ENCODE measurements at regions not wholly inside any gene's neighbourhood (a gene's known extent, or its start where the extent isn't known, plus 50 kb on each side); places are given as distances from the start of the nearest gene placed in this dataset.
"Not testable (repeated sequence)": the region's sequence is repeated elsewhere in the genome, so short reads cannot be mapped to it uniquely, and the experiment has no call there.

- H3K4me3 ChIP-seq (ENCODE audit: low read depth in 1 of 3, low read length in 3 of 3) = no peak overlapping the region
- WGBS, 3 donors = 8 to 17% (median 15%) methylated on average over 4 of the region's 4 CpGs
- DNase-seq (no peak), FAIRE-seq (no peak)
- no peaks in the 10 kb centered on the region for H3K4me1 ChIP-seq (ENCODE audit: control insufficient read depth in 3 of 3, insufficient read depth in 2 of 3, low read depth in 1 of 3, low read length in 2 of 3)
- no peaks in the 10 kb centered on the region for H3K36me3 ChIP-seq (ENCODE audit: control insufficient read depth in 3 of 3, insufficient read depth in 2 of 3, low read depth in 1 of 3, low read length in 3 of 3)
- no peak overlapping the region for H3K27ac ChIP-seq (ENCODE audit: low read depth in 1 of 3, low read length in 2 of 3)
- H3K27me3 ChIP-seq (ENCODE audit: control insufficient read depth in 3 of 3, insufficient read depth in 3 of 3, low read length in 3 of 3) = no peaks in the 10 kb centered on the region
- no peaks in the 10 kb centered on the region for H3K9me3 ChIP-seq (ENCODE audit: control insufficient read depth in 2 of 2, insufficient read depth in 1 of 2, low read depth in 1 of 2, low read length in 1 of 2)
These were observed 675.8 kb downstream of the DOK5 start for GRCh38 chr20:55151171-55151570.

- H3K36me3 ChIP-seq (ENCODE audit: control insufficient read depth in 3 of 3, insufficient read depth in 2 of 3, low read depth in 1 of 3, low read length in 3 of 3) = no peaks in the 10 kb centered on the region
- FAIRE-seq = no peak
- no peak for DNase-seq
- H3K4me1 ChIP-seq (ENCODE audit: control insufficient read depth in 3 of 3, insufficient read depth in 2 of 3, low read depth in 1 of 3, low read length in 2 of 3) = no peaks in the 10 kb centered on the region
- no peaks in the 10 kb centered on the region for H3K9me3 ChIP-seq (ENCODE audit: control insufficient read depth in 2 of 2, insufficient read depth in 1 of 2, low read depth in 1 of 2, low read length in 1 of 2)
- H3K27me3 ChIP-seq (ENCODE audit: control insufficient read depth in 3 of 3, insufficient read depth in 3 of 3, low read length in 3 of 3) = no peaks in the 10 kb centered on the region
- H3K4me3 ChIP-seq (ENCODE audit: low read depth in 1 of 3, low read length in 3 of 3) = no peak overlapping the region
- no peak overlapping the region for H3K27ac ChIP-seq (ENCODE audit: low read depth in 1 of 3, low read length in 2 of 3)
These were observed 668.2 kb downstream of the DOK5 start for GRCh38 chr20:55143601-55144000.

GRCh38 chr20:55142932-55143331, 667.5 kb downstream of the DOK5 start:
- 48 to 59% (median 48%) methylated on average over 5 of the region's 5 CpGs for WGBS, 3 donors
- no peak for FAIRE-seq
- no peaks in the 10 kb centered on the region for H3K27me3 ChIP-seq (ENCODE audit: control insufficient read depth in 3 of 3, insufficient read depth in 3 of 3, low read length in 3 of 3)
- no peaks in the 10 kb centered on the region for H3K36me3 ChIP-seq (ENCODE audit: control insufficient read depth in 3 of 3, insufficient read depth in 2 of 3, low read depth in 1 of 3, low read length in 3 of 3)
- H3K9me3 ChIP-seq (ENCODE audit: control insufficient read depth in 2 of 2, insufficient read depth in 1 of 2, low read depth in 1 of 2, low read length in 1 of 2) = no peaks in the 10 kb centered on the region
- no peak for DNase-seq
- no peaks in the 10 kb centered on the region for H3K4me1 ChIP-seq (ENCODE audit: control insufficient read depth in 3 of 3, insufficient read depth in 2 of 3, low read depth in 1 of 3, low read length in 2 of 3)
- no peak overlapping the region for H3K4me3 ChIP-seq (ENCODE audit: low read depth in 1 of 3, low read length in 3 of 3)
- no peak overlapping the region for H3K27ac ChIP-seq (ENCODE audit: low read depth in 1 of 3, low read length in 2 of 3)

GRCh38 chr20:55140631-55141030, 665.2 kb downstream of the DOK5 start:
- WGBS, 3 donors = 55 to 61% (median 60%) methylated on average over 3 of the region's 3 CpGs
- no peak for DNase-seq

GRCh38 chr20:55139173-55139765, 663.9 kb downstream of the DOK5 start:
- DNase-seq (no peak), FAIRE-seq (no peak)
- H3K4me3 ChIP-seq (ENCODE audit: low read depth in 1 of 3, low read length in 3 of 3) = no peak overlapping the region

More at GRCh38 chr20:55140631-55141030, 665.2 kb downstream of the DOK5 start:
- Histone ChIP-seq H3K36me3 (ENCODE audit: control insufficient read depth in 3 of 3, insufficient read depth in 2 of 3, low read depth in 1 of 3, low read length in 3 of 3) (no peaks in the 10 kb centered on the region), H3K4me1 (ENCODE audit: control insufficient read depth in 3 of 3, insufficient read depth in 2 of 3, low read depth in 1 of 3, low read length in 2 of 3) (no peaks in the 10 kb centered on the region), H3K9me3 (ENCODE audit: control insufficient read depth in 2 of 2, insufficient read depth in 1 of 2, low read depth in 1 of 2, low read length in 1 of 2) (no peaks in the 10 kb centered on the region), H3K27ac (ENCODE audit: low read depth in 1 of 3, low read length in 2 of 3) (no peak overlapping the region), H3K4me3 (ENCODE audit: low read depth in 1 of 3, low read length in 3 of 3) (no peak overlapping the region), H3K27me3 (ENCODE audit: control insufficient read depth in 3 of 3, insufficient read depth in 3 of 3, low read length in 3 of 3) (no peaks in the 10 kb centered on the region)
- no peak for FAIRE-seq

GRCh38 chr20:55135923-55136322, 660.5 kb downstream of the DOK5 start:
- Histone ChIP-seq H3K27me3 (ENCODE audit: control insufficient read depth in 3 of 3, insufficient read depth in 3 of 3, low read length in 3 of 3) (no peaks in the 10 kb centered on the region), H3K9me3 (ENCODE audit: control insufficient read depth in 2 of 2, insufficient read depth in 1 of 2, low read depth in 1 of 2, low read length in 1 of 2) (no peaks in the 10 kb centered on the region), H3K27ac (ENCODE audit: low read depth in 1 of 3, low read length in 2 of 3) (no peak overlapping the region), H3K36me3 (ENCODE audit: control insufficient read depth in 3 of 3, insufficient read depth in 2 of 3, low read depth in 1 of 3, low read length in 3 of 3) (no peaks in the 10 kb centered on the region), H3K4me1 (ENCODE audit: control insufficient read depth in 3 of 3, insufficient read depth in 2 of 3, low read depth in 1 of 3, low read length in 2 of 3) (no peaks in the 10 kb centered on the region), H3K4me3 (ENCODE audit: low read depth in 1 of 3, low read length in 3 of 3) (no peak overlapping the region)
- DNase-seq (no peak), FAIRE-seq (no peak)
- WGBS, 3 donors = 47 to 61% (median 48%) methylated on average over 3 of the region's 3 CpGs

More at GRCh38 chr20:55139173-55139765, 663.9 kb downstream of the DOK5 start:
- Histone ChIP-seq H3K27ac (ENCODE audit: low read depth in 1 of 3, low read length in 2 of 3) (no peak overlapping the region), H3K4me1 (ENCODE audit: control insufficient read depth in 3 of 3, insufficient read depth in 2 of 3, low read depth in 1 of 3, low read length in 2 of 3) (no peaks in the 10 kb centered on the region), H3K27me3 (ENCODE audit: control insufficient read depth in 3 of 3, insufficient read depth in 3 of 3, low read length in 3 of 3) (no peaks in the 10 kb centered on the region), H3K9me3 (ENCODE audit: control insufficient read depth in 2 of 2, insufficient read depth in 1 of 2, low read depth in 1 of 2, low read length in 1 of 2) (no peaks in the 10 kb centered on the region), H3K36me3 (ENCODE audit: control insufficient read depth in 3 of 3, insufficient read depth in 2 of 3, low read depth in 1 of 3, low read length in 3 of 3) (no peaks in the 10 kb centered on the region)
- WGBS, 3 donors = 77 to 84% (median 83%) methylated on average over 3 of the region's 4 CpGs

- Histone ChIP-seq H3K27me3 (ENCODE audit: control insufficient read depth in 3 of 3, insufficient read depth in 3 of 3, low read length in 3 of 3) (no peaks in the 10 kb centered on the region), H3K9me3 (ENCODE audit: control insufficient read depth in 2 of 2, insufficient read depth in 1 of 2, low read depth in 1 of 2, low read length in 1 of 2) (no peaks in the 10 kb centered on the region), H3K36me3 (ENCODE audit: control insufficient read depth in 3 of 3, insufficient read depth in 2 of 3, low read depth in 1 of 3, low read length in 3 of 3) (no peaks in the 10 kb centered on the region), H3K4me3 (ENCODE audit: low read depth in 1 of 3, low read length in 3 of 3) (no peak overlapping the region), H3K4me1 (ENCODE audit: control insufficient read depth in 3 of 3, insufficient read depth in 2 of 3, low read depth in 1 of 3, low read length in 2 of 3) (no peaks in the 10 kb centered on the region), H3K27ac (ENCODE audit: low read depth in 1 of 3, low read length in 2 of 3) (no peak overlapping the region)
- 84 to 85% (median 84%) methylated on average over 7 of the region's 7 CpGs for WGBS, 3 donors
- DNase-seq = no peak
- FAIRE-seq = no peak
These were observed 657.1 kb downstream of the DOK5 start for GRCh38 chr20:55132523-55132922.

- WGBS, 3 donors = 65 to 81% (median 74%) methylated on average over 4 of the region's 4 CpGs
- not testable (repeated sequence) for FAIRE-seq
These were observed 642.2 kb downstream of the DOK5 start for GRCh38 chr20:55117577-55117976.

GRCh38 chr20:55116598-55116997, 641.2 kb downstream of the DOK5 start:
- H3K4me1 ChIP-seq (ENCODE audit: control insufficient read depth in 3 of 3, insufficient read depth in 2 of 3, low read depth in 1 of 3, low read length in 2 of 3) = no peaks in the 10 kb centered on the region
- DNase-seq (no peak), FAIRE-seq (no peak)
- 66 to 82% (median 75%) methylated on average over 4 of the region's 4 CpGs for WGBS, 3 donors
- no peak overlapping the region for H3K27ac ChIP-seq (ENCODE audit: low read depth in 1 of 3, low read length in 2 of 3)
- H3K9me3 ChIP-seq (ENCODE audit: control insufficient read depth in 2 of 2, insufficient read depth in 1 of 2, low read depth in 1 of 2, low read length in 1 of 2) = no peaks in the 10 kb centered on the region
- H3K27me3 ChIP-seq (ENCODE audit: control insufficient read depth in 3 of 3, insufficient read depth in 3 of 3, low read length in 3 of 3) = no peaks in the 10 kb centered on the region
- no peaks in the 10 kb centered on the region for H3K36me3 ChIP-seq (ENCODE audit: control insufficient read depth in 3 of 3, insufficient read depth in 2 of 3, low read depth in 1 of 3, low read length in 3 of 3)
- no peak overlapping the region for H3K4me3 ChIP-seq (ENCODE audit: low read depth in 1 of 3, low read length in 3 of 3)

More at GRCh38 chr20:55117577-55117976, 642.2 kb downstream of the DOK5 start:
- not testable (repeated sequence) for H3K4me3 ChIP-seq (ENCODE audit: low read depth in 1 of 3, low read length in 3 of 3); H3K27ac ChIP-seq (ENCODE audit: low read depth in 1 of 3, low read length in 2 of 3); H3K9me3 ChIP-seq (ENCODE audit: control insufficient read depth in 2 of 2, insufficient read depth in 1 of 2, low read depth in 1 of 2, low read length in 1 of 2); H3K4me1 ChIP-seq (ENCODE audit: control insufficient read depth in 3 of 3, insufficient read depth in 2 of 3, low read depth in 1 of 3, low read length in 2 of 3); H3K36me3 ChIP-seq (ENCODE audit: control insufficient read depth in 3 of 3, insufficient read depth in 2 of 3, low read depth in 1 of 3, low read length in 3 of 3); DNase-seq; H3K27me3 ChIP-seq (ENCODE audit: control insufficient read depth in 3 of 3, insufficient read depth in 3 of 3, low read length in 3 of 3)
